Left ventricle myocardium inferior (tissue), 1 donor: ENCODE measurements at regions not wholly inside any gene's neighbourhood (a gene's known extent, or its start where the extent isn't known, plus 50 kb on each side); places are given as distances from the start of the nearest gene placed in this dataset.
"Not testable (repeated sequence)": the region's sequence is repeated elsewhere in the genome, so short reads cannot be mapped to it uniquely, and the experiment has no call there.

Experiments used
- DNase-seq: peaks from one replicate; pipeline ENCODE4 v3.0.0-alpha.2; 2020
- H3K27ac ChIP-seq: fragments of 200-600 bp; replicated peaks from 2 replicates; pipeline ENCODE4 v1.8.0; 2021
- H3K27me3 ChIP-seq: fragments of 200-600 bp; 2 replicates; pipeline ENCODE4 v1.8.0; 2021; ENCODE audit warnings: low read depth
- H3K36me3 ChIP-seq: fragments of 200-600 bp; 2 replicates; pipeline ENCODE4 v1.8.0; 2021
- H3K4me1 ChIP-seq: fragments of 200-600 bp; 2 replicates; pipeline ENCODE4 v1.8.0; 2021
- H3K4me3 ChIP-seq: fragments of 200-600 bp; 2 replicates; pipeline ENCODE4 v1.8.0; 2021; ENCODE audit warnings: mild to moderate bottlenecking, moderate library complexity
- H3K9me3 ChIP-seq: fragments of 200-600 bp; replicated peaks from 2 replicates; pipeline ENCODE4 v1.8.0; 2021
- intact Hi-C: fragments of 100-400 bp; cut with micrococcal nuclease; formaldehyde crosslinking; loops from one replicate; pipeline ENCODE4 v1.11.0; 2022
- TF ChIP-seq, protein P1 (sequence below): fragments of 200-600 bp; IDR thresholded peaks from 2 replicates; pipeline ENCODE4 v1.8.0; 2021; ENCODE audit warnings: antibody characterized with exemption, mild to moderate bottlenecking, borderline replicate concordance
- donor health status: DM: no; HTN: yes; CAD: no; lungs with severe emphysema.

DNA sequence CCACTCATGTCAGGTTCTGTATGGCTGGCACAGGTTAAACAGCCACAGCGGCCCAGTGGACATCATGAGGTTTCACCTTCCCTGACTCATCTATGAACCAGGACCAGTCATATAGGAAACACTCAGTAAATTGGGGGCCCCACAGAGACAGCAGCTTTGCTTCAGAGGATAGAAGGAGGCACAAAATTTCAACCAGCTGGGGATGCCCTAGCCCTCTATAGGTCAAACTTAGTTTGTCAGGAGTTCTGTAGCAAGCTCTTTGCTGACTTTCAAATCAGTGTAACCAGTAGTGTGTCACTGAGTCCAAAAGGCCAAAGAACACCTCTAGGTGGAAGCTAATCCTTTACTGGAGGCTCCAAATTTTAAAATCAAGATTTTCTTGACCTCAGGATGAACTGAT is 4157.8 kb upstream of the TPTE start:
- H3K27ac ChIP-seq, H3K36me3 ChIP-seq, intact Hi-C loops, H3K4me1 ChIP-seq, H3K9me3 ChIP-seq, H3K27me3 ChIP-seq, DNase-seq, H3K4me3 ChIP-seq: not testable (repeated sequence)

DNA sequence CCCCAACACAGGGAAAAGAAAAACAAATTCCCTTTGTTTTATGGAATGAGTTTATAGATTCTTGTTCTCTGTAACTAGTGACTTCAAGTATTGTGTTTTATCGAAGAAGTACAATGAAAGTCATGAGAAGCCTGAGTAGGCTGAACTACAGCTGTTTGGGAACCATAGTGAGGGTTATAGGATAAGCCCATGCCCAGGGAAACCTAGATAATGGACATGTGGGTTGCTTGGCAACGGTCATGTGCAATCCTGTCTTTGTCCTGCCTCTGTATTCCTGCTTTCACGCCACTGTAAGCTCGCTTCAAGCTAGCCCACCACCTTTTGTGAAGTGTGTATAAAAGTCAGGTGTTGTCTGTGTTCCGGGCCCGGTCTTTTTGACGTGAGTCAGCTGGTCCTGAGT is 4152.6 kb upstream of the TPTE start:
- Histone ChIP-seq H3K4me3 (peak overlapping the region; percentile 56), H3K27ac (peak overlapping the region; percentile 78)
- H3K9me3 ChIP-seq, H3K4me1 ChIP-seq, H3K27me3 ChIP-seq, H3K36me3 ChIP-seq, intact Hi-C loops, DNase-seq: not testable (repeated sequence)

DNA sequence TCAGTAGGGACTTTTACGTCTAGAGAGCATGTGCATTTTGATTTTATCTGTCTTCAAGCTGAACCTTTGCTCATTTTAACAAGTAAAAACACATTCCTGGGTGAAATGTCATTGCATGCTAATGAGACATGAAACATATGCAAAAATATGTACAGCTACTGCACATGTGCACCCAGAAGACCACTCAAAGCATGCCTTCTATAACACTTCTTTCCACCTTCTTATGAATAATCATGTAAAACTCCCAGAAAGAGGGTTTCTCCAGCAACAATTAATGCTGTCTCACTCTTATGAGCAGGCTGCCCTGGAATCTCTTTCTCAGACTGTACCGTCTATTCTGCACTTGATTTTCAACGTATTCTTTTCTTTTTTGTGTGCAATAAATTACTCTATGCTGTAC is 4148.1 kb upstream of the TPTE start:
- H3K27me3 ChIP-seq, result peaks cover 18% of the 10 kb centered on the region
- H3K4me1 ChIP-seq, H3K27ac ChIP-seq, H3K36me3 ChIP-seq, DNase-seq, H3K4me3 ChIP-seq, H3K9me3 ChIP-seq, intact Hi-C loops: not testable (repeated sequence)

DNA sequence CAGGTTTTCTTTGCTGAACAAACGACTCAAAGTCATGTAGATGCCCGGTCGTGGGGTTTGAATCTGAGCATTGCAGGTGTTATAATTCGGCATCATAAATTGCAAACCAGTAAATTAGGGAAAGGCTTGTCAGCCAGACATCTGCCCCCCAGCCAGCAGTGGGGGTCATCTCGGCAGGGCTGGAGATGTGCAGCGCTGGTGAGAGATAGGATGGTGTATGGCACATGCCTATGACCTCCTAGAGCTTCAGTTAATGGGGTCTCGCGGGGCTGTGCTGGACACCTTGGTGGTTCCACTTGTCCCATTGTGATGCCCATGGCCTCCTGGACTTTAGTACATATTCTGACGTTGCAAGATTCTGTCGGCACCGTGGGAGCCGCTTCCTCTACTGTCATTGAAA is 4147.2 kb upstream of the TPTE start:
- H3K27me3 ChIP-seq, result peaks cover 18% of the 10 kb centered on the region
- TF ChIP-seq, protein P1, sequence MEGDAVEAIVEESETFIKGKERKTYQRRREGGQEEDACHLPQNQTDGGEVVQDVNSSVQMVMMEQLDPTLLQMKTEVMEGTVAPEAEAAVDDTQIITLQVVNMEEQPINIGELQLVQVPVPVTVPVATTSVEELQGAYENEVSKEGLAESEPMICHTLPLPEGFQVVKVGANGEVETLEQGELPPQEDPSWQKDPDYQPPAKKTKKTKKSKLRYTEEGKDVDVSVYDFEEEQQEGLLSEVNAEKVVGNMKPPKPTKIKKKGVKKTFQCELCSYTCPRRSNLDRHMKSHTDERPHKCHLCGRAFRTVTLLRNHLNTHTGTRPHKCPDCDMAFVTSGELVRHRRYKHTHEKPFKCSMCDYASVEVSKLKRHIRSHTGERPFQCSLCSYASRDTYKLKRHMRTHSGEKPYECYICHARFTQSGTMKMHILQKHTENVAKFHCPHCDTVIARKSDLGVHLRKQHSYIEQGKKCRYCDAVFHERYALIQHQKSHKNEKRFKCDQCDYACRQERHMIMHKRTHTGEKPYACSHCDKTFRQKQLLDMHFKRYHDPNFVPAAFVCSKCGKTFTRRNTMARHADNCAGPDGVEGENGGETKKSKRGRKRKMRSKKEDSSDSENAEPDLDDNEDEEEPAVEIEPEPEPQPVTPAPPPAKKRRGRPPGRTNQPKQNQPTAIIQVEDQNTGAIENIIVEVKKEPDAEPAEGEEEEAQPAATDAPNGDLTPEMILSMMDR, result peak; percentile 45
- intact Hi-C loops, H3K9me3 ChIP-seq, H3K36me3 ChIP-seq, H3K4me3 ChIP-seq, H3K27ac ChIP-seq, H3K4me1 ChIP-seq: not testable (repeated sequence)
- peak; percentile 25 for DNase-seq

DNA sequence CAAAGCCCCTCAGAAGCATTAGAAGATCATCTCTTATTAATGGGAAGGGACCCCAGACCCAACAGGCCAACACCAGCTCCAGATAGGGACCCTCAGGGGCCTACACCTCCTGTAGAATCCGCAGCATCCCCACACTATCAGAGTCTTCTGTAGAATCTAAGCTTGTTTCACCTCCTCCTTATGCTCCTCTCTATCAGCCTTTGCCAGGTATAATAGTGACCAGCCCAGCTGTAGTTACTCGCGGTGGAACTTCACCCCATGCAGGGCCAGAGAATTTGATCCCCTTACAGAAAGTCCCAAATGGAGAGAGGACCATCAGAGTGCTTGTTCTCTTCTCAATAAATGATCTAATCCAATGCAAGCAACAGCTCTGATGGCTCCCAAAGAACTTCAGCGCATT is 4146.5 kb upstream of the TPTE start:
- peaks cover 18% of the 10 kb centered on the region for H3K27me3 ChIP-seq
- H3K36me3 ChIP-seq, H3K4me3 ChIP-seq, H3K27ac ChIP-seq, intact Hi-C loops, H3K4me1 ChIP-seq, H3K9me3 ChIP-seq: not testable (repeated sequence)
- peak; percentile 12 for DNase-seq

DNA sequence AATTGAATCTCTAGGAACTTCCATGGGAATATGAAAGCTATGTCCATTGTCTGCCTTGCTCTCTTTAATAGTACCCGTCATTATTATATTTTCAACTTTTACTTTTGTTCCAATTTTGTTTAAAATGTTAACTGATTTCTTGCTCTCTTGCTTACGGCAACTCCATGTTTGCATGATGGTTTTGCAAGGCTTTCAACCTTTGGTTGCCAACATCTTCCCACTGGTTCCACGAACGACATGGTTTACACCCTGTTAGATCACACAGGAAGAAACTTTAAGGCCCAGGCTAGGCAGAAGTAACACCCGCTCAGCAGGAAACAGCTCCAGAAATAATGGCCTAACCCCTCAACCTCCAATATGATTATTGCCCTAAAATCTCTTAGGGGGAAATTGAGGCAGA is 4145.6 kb upstream of the TPTE start:
- intact Hi-C loops, result not testable (repeated sequence)

DNA sequence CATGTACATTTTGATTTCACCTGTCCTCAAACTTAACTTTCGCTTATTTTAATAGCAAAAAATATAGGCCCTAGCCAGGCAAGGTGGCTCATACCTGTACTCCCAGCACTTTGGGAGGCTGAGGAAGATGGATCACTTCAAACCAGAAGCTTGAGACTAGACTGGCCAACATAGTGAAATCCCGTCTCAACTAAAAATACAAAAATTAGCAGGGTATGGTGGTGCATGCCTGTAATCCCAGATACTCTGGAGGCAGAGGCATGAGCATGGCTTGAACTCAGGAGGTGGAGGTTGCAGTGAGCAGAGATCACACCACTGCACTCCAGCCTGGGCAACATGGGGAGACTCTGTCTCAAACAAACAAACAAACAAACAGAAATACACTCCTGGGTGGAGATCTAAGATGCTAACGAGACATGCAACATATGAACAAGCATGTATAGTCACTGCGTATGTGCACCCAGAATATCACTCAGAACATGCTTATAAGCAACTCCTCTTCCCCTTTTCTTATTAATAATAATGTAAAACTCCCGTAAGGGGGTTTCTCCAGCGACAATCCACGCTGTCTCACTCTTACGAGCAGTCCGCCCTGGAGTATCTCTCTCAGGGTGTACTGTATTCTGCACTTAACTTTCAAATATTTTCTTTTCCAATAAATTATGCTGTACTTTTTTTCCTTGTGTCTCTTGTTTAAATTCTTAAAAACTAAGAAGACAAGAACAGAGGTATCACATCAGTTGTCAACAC is 4144.9 kb upstream of the TPTE start:
- H3K9me3 ChIP-seq, DNase-seq, intact Hi-C loops, H3K27ac ChIP-seq, H3K36me3 ChIP-seq, H3K4me1 ChIP-seq, H3K4me3 ChIP-seq: not testable (repeated sequence)
- peaks cover 18% of the 10 kb centered on the region for H3K27me3 ChIP-seq

More for the DNA sequence above, 4145.6 kb upstream of the TPTE start:
- H3K27me3 ChIP-seq, result peaks cover 18% of the 10 kb centered on the region
- H3K4me3 ChIP-seq, H3K36me3 ChIP-seq, H3K4me1 ChIP-seq, H3K9me3 ChIP-seq, DNase-seq, H3K27ac ChIP-seq: not testable (repeated sequence)
